ENCODE measurements at regions not wholly inside any gene's neighbourhood (a gene's known extent, or its start where the extent isn't known, plus 50 kb on each side); places are given as distances from the start of the nearest gene placed in this dataset.

DNA sequence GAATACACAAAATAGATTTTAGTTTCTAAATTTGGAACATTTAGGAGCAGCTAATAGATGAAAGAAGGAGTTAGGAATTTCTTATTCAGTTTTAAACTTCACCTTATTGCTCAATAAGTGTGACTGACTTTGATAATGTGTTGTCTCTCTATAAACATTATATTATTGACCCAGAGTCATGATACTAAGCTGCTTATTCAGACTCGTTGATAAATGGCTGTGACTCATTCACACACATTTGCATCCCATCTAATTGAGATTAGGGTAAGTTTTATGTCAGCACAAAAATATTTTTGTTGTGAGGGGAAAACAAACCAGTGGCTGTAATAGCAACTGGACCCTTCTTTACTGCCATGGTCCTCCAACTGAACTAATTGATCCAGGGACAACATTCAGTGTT lies 137.6 kb downstream of the GOLIM4 start:
- DNase-seq: no peak

DNA sequence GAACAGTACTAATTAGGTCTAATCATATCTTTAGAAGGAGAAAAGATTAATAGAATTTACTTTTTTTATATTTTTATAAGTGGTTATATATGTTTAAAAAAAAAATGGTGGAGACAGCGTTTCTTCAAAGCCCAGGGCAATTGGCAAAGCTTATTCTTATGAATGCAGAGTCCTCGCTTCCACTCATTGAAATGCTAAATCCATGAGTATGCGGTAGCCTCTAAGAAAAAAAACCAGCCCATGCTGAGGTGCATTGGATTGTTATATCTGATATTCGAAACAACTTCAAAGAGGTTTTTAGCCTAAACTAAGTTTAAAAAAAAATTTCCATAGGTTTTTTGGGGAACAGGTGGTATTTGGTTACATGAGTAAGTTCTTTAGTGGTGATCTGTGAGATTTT lies 142.8 kb downstream of the GOLIM4 start:
- DNase-seq: no peak

DNA sequence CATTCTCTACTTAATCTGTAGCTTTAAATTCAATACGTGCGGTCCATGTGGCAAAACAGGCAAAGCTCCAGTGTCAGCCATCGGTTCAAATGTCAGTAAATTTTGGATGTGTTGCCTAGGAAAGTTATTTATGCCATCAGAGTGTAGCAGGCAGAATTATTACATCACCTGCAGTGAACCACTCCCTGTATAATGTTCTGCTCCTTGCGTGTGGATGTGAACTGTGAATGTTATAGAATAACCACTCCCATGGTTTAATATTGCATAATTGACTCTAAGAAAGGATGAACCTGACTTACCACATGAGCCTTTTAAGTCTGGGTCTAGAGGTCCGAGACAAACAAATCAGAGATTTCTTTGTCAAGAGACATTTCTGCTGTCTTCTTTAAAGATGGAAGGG lies 145.5 kb downstream of the GOLIM4 start:
- DNase-seq: no peak

DNA sequence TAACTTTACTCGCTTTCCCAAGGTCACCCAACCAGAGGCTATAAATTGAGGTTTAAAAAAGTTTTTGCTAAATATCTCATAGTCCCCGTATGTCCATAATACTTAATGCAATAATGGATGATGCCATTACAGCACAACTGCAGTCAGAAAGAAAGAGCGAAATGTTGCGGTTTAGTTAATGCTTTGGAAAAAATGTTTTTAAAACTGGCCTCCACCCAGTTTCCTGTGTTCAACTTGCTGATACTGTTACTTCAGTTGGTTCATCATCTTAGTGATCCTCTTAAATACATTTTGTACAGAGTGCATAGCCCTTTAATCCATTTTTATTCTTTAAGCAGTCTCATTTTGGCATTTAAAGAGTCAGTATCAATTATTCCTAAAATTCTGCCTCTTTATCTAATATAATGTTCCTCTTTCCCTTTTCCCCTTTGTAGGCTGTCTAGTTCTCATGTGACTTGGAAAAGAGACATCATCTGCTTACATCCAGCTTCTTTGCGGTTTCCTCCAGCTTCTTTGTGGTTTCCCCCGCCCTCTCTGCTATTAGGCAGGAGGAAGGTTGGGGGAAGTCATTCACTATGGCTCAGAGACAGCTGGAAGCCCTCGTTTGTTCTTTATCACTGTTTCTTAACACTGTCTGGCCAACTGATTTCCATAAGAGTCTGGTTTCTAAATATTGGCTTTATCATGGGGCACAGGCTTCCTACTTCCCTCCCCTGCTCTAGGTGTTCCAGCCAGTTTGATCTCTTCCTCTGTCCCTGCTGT lies 154.3 kb downstream of the GOLIM4 start:
- DNase-seq: no peak

DNA sequence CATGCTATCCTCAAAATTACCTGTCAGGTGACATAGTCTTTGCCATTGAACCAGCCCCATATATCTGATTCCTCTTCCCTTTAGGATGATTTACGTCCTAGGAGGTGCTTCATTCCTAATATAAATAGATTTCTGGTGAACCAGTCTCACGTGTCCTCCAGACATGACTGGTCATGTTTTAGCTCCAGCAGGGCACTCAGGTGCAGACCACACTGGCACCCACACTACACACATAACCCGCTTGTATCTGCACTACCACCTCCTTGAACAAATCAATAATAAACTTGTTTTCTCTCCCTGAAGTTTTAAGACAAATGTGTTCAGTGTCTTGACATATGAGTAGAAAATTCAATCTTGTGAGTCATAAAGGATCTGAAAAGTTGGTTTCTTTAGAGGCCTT lies 155.5 kb downstream of the GOLIM4 start:
- no peak for DNase-seq

DNA sequence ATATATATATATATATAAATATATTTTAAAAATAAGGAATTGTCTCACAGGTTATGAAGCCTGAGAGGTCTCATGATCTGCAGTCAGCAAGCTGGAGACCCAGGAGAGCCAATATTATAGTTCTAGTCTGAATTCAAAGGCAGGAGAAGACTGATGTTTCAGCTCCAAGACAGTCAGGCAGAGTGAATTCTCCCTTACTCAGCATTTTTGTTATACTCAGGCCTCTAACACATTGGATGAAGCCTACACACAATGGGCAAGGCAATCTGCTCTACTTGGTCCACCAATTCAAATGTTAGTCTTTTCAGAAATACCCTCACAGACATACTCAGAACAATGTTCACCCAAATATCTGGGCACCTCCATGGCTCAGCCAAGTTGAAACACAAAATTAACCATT lies 157.2 kb downstream of the GOLIM4 start:
- DNase-seq: no peak

DNA sequence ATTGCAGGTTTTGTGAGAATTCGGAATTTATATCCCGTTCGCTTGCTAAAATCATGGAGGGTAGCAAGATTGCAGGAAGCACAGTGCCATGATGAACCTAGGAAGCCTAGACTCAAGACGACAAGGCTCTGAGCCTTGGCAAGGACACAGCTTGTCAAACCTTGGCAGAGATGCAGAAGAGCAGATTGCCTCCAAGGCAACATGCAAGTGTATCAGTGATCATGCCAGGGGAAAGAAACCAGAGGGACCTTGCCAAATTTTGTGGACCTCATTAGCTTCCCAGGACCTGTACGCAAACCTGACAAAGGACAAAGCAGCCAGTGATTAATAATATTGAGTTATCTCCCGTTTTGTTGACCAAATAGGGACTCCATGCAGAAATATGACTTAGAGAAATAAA lies 159.7 kb downstream of the GOLIM4 start:
- no peak for DNase-seq

DNA sequence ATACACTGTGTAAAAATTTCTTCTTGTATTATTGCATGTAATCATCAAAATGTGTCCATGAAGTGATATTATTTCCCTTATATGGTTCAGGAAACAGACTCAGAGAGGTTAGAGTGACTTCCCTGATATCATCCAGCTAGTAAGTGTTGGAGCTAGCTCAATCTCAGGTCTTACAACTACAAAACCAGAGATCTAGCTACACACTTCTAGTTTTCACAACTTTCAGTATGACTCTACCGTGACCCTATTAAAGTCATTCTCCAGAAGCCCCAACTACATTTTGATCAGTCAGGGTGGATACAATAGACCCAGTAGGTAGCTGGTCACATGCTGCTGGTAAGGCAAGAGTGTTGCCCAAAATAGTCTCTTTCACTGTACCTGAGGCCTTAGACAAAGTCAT lies 165.3 kb downstream of the GOLIM4 start:
- no peak for DNase-seq

DNA sequence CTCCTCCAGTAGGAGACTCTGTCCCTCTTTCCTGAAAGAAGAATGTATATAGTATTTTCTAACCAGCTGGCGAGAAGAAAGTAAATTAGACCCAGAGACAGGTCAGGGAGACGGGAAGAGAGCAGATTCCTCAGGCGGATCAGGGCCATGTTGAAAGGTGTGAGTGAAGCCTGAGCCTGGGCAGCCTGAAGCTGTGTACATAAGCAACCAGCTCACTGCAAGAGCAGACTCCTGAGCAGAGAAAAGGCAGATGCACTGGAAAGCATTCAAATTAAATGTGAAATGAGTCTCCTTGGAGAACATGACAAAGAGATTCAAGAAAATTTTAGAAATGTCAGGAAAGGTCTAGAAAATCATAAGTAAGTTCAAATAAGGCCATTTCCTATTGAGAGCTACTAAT lies 165.8 kb downstream of the GOLIM4 start:
- DNase-seq: no peak

DNA sequence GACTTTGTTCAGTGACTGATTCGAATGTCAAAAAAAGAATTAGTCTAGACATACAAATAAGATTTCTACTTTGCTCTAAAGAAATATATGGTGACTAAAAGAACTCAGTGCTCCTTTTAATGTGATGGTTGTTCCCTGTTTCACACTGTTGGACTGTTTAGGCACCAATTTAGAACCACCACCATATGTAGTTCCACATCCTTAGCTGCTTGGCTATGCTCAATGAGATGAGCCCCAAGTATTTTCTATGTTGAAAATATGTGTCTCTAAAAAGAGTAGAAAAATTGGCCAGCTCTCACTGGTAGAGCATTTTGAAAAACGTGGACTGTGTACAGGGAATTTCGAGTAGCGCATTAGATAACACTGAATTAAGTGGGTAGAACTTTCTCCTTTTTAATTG lies 167.3 kb downstream of the GOLIM4 start:
- no peak for DNase-seq

DNA sequence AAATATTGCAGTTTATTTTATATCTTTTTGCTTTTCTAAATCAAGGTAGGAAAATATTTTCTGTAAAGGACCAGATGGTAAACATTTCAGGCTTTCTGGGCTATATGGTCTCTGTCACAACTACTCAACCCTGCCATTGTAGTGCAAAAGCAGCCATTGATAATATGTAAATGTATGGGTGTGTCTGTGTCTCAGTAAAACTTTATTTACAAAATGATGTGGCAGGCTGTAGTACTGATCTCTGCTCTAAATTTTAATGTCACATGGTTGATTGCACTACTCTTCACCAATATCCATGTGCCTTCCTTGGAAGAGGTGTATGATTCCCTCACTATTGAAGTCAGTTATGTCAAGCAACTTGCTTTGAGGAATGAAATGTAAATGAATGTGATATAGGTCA lies 175.0 kb downstream of the GOLIM4 start:
- DNase-seq: no peak

DNA sequence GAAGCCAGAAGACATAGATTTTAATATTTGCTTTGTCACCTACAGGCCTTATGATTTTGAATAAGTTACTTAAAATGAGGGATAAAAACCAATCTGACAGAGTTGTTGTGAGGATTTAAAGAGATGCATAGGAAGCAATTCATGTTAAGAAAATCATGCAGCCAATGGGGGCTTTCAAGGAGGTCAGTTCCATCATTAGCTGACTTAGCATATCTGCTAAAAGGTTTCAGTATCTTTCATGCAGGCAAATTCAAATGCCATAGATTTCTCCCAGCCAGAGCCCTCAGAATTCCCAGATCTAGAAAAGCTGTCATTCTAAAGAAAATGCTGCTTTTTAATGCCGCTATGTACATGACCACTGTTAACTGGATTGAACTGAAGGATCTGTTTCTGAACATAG lies 176.1 kb downstream of the GOLIM4 start:
- no peak for DNase-seq

DNA sequence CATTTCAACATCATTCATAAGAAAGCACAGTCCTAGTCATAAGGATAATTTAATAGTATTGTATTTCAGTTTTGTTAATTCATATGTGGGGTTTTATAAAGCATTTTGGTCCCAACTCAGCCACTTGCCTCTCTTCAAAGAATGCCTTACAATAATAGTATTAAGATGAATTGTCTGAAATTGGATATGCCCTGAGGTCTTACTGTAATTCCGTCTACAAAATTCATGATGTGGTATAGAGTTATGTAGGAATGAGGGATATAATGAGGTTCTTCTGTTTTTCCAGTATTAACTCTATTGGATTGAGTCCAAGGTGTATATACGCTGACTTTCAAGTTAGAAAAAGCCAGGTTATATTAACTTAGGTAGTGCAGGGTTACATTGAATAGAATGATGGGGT lies 177.0 kb downstream of the GOLIM4 start:
- DNase-seq: no peak

DNA sequence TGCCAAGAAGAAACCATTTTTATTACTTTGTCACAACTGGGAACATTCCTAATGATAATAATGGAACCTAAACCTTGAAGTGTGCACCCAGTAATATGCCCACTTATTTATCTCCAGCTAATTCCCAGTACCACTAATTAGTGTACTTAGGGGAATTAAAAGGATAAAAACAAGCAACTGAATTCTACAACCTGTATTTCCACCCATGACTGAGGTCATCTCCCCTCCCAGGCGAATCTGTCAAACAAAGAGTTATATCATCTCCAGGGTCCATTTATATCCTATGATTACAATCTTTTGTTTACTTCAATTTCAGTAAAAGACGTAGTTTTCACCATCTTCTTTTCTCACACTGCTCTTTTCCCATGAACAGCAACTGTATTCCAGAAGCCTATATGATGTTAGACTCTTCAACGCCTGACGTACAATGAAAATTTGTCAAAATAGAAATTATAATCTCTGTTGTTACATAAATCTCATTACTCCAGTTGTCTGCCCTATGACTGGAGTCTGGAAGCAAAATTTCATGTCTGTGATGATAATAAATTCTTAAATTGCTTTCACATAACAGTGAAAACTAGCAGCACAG lies 177.6 kb downstream of the GOLIM4 start:
- no peak for DNase-seq

DNA sequence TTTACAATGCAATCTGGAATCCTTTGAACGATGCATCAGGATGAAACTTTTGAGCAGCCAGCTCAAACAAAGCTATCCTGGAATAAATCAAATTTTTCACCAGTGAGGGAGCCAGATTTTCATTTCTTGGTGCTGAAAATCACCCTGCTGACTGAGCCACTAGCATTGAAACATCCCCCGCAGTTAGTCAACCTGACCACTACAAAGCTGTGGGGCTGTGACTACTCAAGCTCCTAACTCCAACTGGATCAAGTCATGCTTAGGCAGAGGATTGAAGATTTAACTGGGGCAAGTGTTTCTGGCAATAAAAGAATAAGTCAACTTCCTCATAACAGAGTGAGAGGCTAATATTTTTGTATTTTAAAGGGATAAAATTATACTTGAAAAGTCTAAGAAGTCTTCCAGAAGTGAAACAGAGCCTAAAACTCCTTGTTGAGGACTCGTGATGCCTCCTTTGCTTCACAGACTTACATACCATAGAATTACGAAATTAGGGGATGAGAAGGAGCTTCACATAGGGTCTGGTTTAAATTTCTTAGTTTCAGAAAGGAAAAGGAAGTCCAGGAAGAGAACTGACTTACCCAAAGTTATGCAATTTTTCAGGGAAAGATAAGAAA lies 177.8 kb downstream of the SERPINI1 start:
- DNase-seq: no peak

DNA sequence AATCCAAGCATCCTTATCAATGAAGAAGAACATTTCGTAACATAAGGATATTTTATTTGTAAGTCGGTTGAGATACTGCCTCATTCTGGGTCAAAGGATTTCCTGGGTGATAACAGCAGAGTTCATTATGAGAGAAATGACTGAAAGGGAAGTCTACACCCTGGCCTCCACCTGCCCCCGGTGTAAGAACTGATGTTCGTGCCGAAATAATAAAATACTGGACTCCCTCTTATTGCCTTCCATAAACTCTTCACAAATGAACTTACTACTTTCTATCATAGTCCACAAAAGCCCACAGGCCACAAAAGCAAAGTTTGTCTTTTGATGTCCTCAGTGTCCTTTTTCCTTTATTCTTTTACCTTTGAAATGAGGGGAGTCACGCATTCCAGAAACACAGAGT lies 174.4 kb downstream of the SERPINI1 start:
- no peak for DNase-seq

DNA sequence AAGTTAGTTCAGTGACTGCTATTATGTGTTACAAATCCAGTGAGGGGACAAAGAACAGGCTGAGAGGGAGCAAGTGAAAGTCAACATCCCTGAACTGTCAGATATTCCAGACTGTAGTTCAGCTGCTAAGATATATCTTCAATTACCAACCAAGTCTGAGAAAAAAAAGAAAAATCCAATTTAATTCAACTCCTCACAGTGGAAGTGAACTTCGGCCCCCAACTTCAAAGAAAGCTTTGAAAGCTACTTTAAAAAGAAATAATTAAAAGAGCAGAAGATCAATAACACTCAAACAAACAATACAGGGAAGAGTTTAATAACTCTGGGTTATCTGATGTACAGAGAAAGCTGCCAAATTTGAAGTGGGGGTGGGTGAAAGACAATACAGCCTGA lies 174.0 kb downstream of the SERPINI1 start:
- no peak for DNase-seq

DNA sequence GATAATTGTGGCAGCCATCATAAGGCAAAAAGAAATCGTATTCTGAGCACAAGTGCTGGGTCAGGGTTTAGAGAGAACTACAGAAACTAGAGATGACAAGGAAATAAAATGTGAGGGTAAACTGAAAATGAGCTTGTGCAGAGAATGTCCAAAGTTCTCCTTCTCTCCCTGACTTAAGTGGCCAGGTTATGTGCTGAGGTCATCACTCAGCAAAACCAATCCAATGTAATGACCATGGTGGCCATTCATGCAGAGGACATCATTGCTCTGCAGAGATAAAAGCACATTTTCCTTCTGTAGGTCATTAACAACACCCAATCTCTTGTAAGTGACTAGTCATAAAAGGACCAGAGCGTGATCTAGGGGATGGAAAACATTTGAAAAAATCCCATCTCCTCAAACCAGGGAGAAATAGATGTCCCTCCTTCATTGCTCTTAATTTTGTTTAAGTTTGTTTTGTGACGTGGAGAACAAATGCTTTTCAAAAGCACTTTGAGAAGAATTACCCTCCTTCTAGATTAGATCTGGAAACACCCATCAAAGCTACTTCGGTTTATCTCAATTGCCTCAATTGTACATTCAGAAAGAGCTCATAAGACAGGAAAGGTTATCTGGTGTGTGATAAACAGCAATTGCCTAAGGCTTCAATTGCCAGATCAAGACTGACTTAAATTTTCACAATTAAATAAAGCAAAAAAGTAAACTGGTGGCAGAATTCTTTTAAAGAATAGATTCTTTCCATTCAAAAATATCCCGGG lies 173.4 kb downstream of the SERPINI1 start:
- DNase-seq: no peak

DNA sequence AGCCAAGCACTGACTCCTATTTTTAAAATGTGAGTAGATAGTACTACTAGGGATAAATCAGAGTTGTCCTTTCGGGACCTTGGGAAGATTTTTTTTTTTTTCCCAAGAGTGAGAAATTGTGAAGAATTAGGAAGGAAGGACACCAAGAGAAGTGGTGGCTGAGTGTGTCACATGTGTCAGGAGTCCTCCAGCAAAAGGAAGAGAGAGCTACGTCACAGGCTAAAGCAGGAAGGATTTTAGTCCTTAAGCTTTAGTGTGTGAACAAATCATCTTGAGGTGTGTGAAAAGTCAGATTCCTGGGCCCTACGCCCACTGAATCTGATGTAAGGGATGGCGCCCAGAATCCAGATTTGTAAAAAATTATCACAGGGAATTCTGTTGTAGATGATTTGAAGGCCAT lies 172.7 kb downstream of the SERPINI1 start:
- no peak for DNase-seq

DNA sequence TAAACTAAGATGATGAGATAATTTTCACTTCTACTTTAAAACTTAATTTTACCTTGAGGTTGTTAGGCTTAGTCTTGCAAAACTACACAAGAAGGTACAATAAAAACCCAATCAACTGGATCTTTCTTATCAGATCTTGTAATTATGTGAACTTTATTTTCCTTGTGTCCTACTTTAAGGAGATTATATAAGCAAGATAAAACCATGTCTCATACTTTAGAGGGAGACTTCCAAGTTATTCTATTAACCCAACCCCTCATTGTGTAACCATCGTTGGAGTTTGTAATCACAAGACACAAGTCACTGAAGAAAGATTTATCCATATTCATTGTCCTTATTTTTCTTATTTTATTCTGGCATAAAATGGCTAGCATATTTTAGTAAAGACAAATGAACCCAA lies 165.6 kb downstream of the SERPINI1 start:
- no peak for DNase-seq

DNA sequence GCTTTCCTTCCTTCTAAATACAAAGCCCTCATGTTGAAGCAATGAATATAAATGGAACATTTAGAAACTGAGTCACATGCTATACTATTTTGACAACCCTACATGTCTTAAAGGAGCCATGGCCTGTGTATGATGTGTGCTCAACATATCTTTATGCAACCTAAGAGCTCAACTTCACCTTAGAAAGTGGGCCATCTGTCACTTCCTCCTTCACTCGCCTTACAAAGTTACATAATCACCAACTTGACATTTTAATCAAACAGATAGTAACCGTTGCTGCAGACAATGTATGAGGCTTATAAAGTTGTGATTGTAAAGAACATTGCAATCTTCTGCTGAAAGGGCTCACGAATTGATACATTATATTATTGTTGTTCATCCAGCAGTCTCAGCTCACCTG lies 163.6 kb downstream of the SERPINI1 start:
- DNase-seq: no peak

DNA sequence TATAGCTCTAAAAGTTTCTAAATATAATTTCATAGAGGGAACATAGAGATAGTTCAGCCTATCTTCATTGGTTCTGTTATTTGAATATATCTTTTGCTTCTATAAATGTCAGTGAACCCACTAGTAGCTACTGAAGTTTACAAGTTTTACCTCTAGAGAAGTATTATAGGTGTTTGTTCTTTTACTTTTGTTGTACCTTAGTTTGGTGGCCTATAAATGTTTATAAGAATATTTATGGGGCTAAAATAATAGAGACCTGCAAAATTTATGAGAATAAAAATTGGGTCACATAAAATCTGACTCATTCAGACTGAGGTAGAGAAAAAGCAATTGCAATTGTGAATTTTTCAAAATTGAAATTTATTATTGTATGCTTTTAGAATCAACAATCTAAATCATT lies 162.6 kb downstream of the SERPINI1 start:
- DNase-seq: no peak

DNA sequence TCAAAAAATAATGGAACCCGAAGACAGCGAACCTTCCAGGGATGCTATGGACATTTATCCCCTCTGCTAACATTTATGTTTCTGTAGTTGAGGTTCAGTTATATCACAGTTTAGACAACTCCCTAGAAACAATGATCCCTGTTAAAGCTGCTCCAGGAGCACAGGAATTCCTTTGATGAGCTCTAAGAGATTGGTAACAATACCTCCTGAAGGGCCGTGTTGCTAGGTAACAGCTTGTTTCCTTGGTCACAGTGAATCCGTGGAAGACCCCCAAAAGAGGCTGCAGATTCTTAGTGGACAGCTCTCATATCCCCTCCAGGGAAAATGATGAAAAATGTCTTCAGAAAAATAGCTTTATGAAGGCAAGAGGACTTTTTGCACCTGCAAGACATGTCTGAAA lies 160.2 kb downstream of the SERPINI1 start:
- DNase-seq: no peak

DNA sequence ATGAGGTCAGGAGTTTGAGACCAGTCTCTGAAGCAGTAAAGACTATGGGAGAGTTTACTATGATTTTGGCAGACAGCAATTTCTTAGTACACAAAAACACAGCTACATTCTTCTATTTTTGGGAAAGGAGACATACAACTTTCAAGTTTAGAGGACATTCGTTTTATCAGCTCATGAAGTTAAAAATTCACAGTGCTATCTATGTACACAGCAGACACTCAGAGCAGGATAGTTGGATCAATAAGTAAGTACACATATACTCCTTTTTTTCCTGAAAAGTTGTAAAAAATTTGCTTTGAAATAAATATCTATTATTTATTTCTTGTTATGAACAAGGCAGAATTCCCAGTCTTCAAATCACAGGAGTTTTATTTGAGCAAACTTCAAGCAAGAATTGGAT lies 159.7 kb downstream of the SERPINI1 start:
- DNase-seq: no peak
